GM12872 (cell line): ENCODE measurements at regions not wholly inside any gene's neighbourhood (a gene's known extent, or its start where the extent isn't known, plus 50 kb on each side); places are given as distances from the start of the nearest gene placed in this dataset.

ENCODE experiments used
- TF ChIP-seq, protein P1 (sequence below): IDR thresholded peaks from 3 replicates; pipeline ENCODE4 v1.5.1; 2011; ENCODE audit warnings: low read depth, mild to moderate bottlenecking, low read length, moderate library complexity; ENCODE audit not compliant: insufficient read depth

DNA sequence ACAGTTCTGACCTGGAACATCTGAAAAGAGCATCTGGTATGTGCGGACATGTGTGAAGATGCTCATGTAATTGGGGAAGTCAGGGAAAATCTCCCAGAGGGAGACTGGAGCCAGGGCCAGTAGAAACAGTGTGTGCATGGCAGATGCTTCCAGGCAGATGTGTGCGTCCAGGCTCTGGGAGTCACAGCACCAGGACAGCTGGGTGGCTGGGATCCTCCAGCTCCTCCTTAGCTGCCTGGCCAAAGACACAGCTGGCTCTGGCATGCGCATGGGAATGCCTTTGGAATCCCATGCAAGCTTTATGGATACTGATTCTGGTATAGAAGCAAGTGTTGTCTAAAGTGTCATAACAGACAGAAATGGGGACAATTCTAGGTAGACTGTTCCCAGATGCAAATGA is 369.7 kb downstream of the INSIG2 start:
- TF ChIP-seq, protein P1, sequence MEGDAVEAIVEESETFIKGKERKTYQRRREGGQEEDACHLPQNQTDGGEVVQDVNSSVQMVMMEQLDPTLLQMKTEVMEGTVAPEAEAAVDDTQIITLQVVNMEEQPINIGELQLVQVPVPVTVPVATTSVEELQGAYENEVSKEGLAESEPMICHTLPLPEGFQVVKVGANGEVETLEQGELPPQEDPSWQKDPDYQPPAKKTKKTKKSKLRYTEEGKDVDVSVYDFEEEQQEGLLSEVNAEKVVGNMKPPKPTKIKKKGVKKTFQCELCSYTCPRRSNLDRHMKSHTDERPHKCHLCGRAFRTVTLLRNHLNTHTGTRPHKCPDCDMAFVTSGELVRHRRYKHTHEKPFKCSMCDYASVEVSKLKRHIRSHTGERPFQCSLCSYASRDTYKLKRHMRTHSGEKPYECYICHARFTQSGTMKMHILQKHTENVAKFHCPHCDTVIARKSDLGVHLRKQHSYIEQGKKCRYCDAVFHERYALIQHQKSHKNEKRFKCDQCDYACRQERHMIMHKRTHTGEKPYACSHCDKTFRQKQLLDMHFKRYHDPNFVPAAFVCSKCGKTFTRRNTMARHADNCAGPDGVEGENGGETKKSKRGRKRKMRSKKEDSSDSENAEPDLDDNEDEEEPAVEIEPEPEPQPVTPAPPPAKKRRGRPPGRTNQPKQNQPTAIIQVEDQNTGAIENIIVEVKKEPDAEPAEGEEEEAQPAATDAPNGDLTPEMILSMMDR: no peak

DNA sequence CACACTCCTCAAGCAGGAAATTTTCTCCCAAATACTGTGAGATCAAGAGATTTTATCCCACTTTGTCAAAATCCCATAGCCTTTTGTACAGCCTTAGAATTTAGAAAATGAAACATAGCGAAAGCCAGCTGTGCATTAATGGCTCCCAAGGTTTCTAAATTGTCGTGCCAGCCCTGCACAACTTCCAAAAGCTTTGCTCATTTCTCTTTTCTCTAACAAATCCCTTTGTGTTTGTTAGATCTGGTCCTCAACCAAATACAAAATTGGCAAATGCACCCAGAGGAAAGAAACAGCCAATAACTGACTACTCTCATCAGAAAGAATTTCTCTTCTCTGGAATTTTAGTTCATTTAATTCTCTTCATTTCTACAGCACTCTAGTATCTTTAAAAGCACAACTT is 361.1 kb downstream of the INSIG2 start:
- TF ChIP-seq, protein P1: no peak

DNA sequence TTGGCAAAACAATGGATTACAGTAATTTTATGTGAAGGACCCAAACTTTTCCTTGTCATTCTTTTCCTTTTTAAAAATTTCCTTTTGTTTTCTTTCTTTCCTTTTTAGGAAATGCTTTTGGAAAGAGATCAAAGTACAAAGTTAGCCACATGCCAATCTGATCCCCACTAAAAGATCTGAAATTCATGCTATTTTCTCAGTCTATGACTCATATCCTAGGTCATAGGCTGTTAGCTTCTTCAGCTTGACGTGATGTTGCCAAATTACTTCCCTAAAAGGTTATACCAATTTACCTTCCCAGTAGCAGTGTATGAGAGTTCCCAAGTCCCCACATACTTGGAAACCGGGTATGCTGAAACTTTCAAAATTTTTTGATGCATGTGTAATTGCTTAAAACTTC is 355.3 kb downstream of the INSIG2 start:
- TF ChIP-seq, protein P1: no peak

DNA sequence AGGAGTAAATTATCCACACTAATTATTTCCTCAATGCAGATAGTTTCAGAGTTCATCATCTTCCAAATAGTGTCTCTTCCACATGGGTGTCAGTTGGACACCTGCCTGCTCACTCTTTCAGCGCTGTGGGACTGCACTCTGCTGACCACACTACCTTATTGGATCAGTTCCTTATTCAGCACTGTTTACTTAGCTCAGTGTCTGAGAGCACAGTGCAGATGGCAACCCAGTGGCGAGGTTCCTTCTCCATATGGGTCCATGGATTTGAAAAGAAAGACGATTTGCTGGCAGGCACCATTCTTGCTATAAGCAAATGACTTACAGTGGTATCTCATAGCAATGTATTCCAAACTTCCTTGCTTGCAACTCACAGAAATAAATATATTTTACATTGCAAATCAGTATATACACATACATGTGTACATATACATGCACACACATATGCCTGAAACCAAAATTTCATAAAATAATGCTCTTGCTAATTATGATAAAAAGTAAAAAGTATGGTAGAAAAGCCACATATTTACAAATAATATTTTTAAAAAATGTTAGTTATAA is 354.8 kb downstream of the INSIG2 start:
- TF ChIP-seq, protein P1: no peak

DNA sequence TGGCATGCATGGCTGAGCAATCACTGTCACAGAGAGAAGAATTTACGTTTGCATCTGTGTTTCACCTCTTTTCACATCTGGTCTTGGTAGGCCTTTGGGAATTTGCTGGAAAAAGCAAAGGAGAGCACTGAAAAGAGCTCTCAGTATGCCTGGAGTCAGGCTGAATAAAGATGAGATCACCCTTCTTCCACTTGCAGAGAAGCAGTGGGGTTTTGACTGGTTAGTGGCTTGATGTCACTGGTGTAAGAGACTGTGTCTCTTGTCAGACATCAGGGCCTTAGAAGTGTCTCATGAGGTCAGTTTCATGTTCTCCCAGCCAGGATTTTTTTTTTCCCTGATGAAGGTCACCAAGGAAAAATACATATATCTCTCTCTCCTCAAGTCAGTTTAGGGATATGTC is 353.8 kb downstream of the INSIG2 start:
- TF ChIP-seq, protein P1: no peak

DNA sequence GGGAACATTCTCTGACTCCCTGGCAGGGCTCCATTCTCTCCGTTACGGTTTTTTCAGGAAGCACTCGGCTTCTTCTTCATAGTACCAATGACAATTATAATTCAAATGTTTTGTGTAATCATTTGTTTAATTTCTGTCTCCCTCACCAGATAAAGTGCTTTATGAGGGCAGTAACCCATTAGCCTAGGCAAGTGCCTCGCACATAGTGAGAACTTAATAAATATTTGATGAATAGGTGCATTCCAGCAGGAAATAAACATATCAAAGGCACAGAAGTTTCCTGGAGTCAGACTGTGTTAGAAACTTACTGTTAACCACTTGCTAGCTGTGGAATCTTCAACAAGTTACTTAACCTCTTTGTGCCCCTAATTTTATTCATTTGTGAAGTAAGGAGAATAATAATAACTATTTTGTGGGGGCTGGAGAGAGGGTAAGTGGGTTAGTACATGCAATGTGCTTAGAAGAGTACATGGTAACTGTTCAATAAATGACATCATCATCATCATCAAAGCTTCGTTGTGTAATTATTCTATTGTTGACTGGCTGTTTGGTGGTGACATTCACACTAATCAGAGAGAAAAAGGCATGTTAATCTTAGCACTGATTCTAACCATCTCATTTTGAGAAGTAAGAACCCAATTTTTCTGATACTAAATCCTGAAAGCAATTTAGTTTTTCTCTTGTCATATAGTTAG is 352.3 kb downstream of the INSIG2 start:
- TF ChIP-seq, protein P1: no peak

DNA sequence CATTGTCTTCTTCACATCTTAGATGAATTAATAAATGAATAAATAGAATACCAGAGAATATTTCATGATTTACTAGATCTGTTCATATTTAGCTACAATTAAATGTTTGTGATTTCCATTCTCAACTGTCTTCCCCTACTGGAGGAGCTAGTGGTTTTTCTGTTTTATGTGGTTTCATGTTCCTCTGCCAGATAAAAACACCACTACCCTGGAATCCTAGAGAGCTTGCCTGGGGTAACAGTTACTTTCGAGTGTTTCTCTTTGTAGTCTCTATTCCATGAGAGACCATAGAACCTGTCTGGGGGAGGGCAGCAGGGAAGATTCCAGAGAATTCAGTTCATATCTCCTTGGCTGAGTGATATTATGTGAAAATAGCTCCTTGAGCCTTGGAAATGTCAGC is 349.2 kb downstream of the INSIG2 start:
- TF ChIP-seq, protein P1: no peak
